Prostate gland (tissue), 2 donors: ENCODE measurements at regions not wholly inside any gene's neighbourhood (a gene's known extent, or its start where the extent isn't known, plus 50 kb on each side); places are given as distances from the start of the nearest gene placed in this dataset.
"Not testable (repeated sequence)": the region's sequence is repeated elsewhere in the genome, so short reads cannot be mapped to it uniquely, and the experiment has no call there.

Experiments
- DNase-seq: peaks from one replicate; pipeline ENCODE4 v3.0.0-alpha.2; 2019; ENCODE audit warnings: low spot score
- H3K27ac ChIP-seq, 2 donors: fragments of 200-600 bp; sonication (generic); 2 replicates each; pipeline ENCODE4 v1.5.1; 2017 to 2019
- H3K27me3 ChIP-seq: fragments of 200-600 bp; sonication (generic); replicated peaks from 2 replicates; pipeline ENCODE4 v1.5.1; 2019; ENCODE audit not compliant: insufficient read depth
- H3K36me3 ChIP-seq, 2 donors: fragments of 200-600 bp; sonication (generic); 1 replicate in 1 of 2; 2 replicates in 1 of 2; pipeline versions ENCODE4 v1.5.1 to v1.8.1; 2017 to 2019
- H3K4me1 ChIP-seq: fragments of 200-600 bp; sonication (generic); replicated peaks from 2 replicates; pipeline ENCODE4 v1.5.1; 2019
- H3K4me3 ChIP-seq, 2 donors: fragments of 200-600 bp; sonication (generic); 2 replicates each; pipeline ENCODE4 v1.5.1; 2017 to 2019
- H3K9me3 ChIP-seq: fragments of 200-600 bp; sonication (generic); 2 replicates; pipeline ENCODE4 v1.5.1; 2017
- CTCF ChIP-seq, 4 experiments: fragments of 200-600 bp in 2 of 4; fragments of 450-650 bp in 2 of 4; sonication (generic) in 2 of 4; IDR thresholded peaks; 1 replicate in 3 of 4; 2 replicates in 1 of 4; pipeline ENCODE4 v1.5.1; 2016 to 2019; ENCODE audit warnings: antibody characterized with exemption in 4 of 4, mild to moderate bottlenecking in 2 of 4, moderate library complexity in 2 of 4
- POLR2A ChIP-seq: fragments of 450-650 bp; IDR thresholded peaks from one replicate; pipeline ENCODE4 v1.6.1; 2016; ENCODE audit warnings: antibody characterized with exemption, mild to moderate bottlenecking
- POLR2AphosphoS5 ChIP-seq: sonication (generic); formaldehyde crosslinking; IDR thresholded peaks from one replicate; pipeline ENCODE4 v1.6.1; 2017; ENCODE audit warnings: antibody characterized with exemption
- WGBS: methylation state at CpG from one replicate; pipeline ENCODE4 v1.1.5; 2018; 5-methylcytosine and 5-hydroxymethylcytosine counted together
- intact Hi-C: fragments of 100-400 bp; cut with DNase I; formaldehyde crosslinking; loops from one replicate; pipeline ENCODE4 v1.14.2; 2022

- H3K4me1 ChIP-seq: no peaks in the 10 kb centered on the region
- DNase-seq: no peak
- H3K9me3 ChIP-seq: no peaks in the 10 kb centered on the region
- no peaks in the 10 kb centered on the region for H3K27me3 ChIP-seq
- WGBS: 92% methylated on average over 2 of the region's 2 CpGs
- TF ChIP-seq POLR2AphosphoS5: no peak
- no peak for TF ChIP-seq CTCF (IDR thresholded peaks at IDR 0.05)
- no peak for TF ChIP-seq POLR2A
- no peak overlapping the region for H3K27ac ChIP-seq
- intact Hi-C loops: no loop called here
- no peaks in the 10 kb centered on the region for H3K36me3 ChIP-seq
- no peak overlapping the region for H3K4me3 ChIP-seq
These were observed 220.4 kb downstream of the DEPDC1B start for GRCh38 chr5:60479542-60479941.

DNA sequence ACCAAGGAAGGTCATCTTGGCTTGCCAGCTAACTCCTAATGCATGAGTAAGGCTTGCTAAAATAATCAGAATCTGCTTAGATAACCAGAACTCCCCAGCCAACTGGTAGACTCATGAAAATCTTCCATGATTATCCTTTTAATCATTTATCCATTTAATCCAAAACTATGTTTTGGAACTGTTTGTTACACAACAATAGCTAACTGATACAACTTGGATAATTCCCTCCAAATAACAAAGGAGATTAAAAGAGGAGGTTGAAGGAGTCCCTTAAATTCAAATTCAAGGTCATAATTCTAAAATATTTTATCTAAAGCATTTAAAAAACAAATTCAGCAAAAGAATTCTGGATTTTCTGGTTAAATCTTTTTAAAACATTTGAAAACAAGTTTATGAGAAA is 222.1 kb downstream of the DEPDC1B start:
- H3K9me3 ChIP-seq: no peaks in the 10 kb centered on the region
- H3K4me1 ChIP-seq: no peaks in the 10 kb centered on the region
- no peak overlapping the region for H3K4me3 ChIP-seq
- no peak for TF ChIP-seq POLR2AphosphoS5
- TF ChIP-seq CTCF (IDR thresholded peaks at IDR 0.05): no peak
- TF ChIP-seq POLR2A: no peak
- DNase-seq: no peak
- no peaks in the 10 kb centered on the region for H3K27me3 ChIP-seq
- no peaks in the 10 kb centered on the region for H3K36me3 ChIP-seq
- H3K27ac ChIP-seq: no peak overlapping the region
- intact Hi-C loops: no loop called here

- DNase-seq: no peak
- Histone ChIP-seq H3K4me1 (no peaks in the 10 kb centered on the region), H3K36me3 (no peaks in the 10 kb centered on the region), H3K4me3 (no peak overlapping the region), H3K27ac (no peak overlapping the region), H3K27me3 (no peaks in the 10 kb centered on the region), H3K9me3 (no peaks in the 10 kb centered on the region)
- TF ChIP-seq POLR2A (no peak), CTCF (IDR thresholded peaks at IDR 0.05) (no peak), POLR2AphosphoS5 (no peak)
- 67% methylated on average over 3 of the region's 3 CpGs for WGBS
- intact Hi-C loops: no loop called here
These were observed 226.3 kb downstream of the DEPDC1B start for GRCh38 chr5:60473654-60474053.

DNA sequence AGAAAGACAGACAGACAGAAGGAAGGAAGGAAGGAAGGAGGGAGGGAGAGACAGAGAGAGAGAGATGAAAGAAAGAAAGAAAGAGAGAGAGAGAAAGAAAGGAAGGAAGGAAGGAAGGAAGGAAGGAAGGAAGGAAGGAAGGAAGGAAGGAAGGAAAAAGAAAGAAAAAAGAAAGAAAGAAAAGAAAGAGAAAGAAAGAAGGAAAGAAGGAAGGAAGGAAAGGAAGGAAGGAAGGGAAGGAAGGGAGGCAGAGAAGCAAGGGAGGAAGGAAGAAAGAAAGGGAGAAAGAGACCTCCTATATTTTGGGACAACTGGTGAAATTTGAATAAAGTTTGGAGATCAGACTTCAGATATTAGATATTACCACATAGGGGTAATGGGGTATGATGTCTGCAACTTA is 226.9 kb downstream of the DEPDC1B start:
- H3K4me3 ChIP-seq, H3K27me3 ChIP-seq, H3K9me3 ChIP-seq, H3K4me1 ChIP-seq, DNase-seq, H3K36me3 ChIP-seq, H3K27ac ChIP-seq, intact Hi-C loops: not testable (repeated sequence)

- H3K27me3 ChIP-seq: no peaks in the 10 kb centered on the region
- DNase-seq: no peak
These were observed 229.1 kb downstream of the DEPDC1B start for GRCh38 chr5:60470881-60471280.

More at GRCh38 chr5:60470881-60471280, 229.1 kb downstream of the DEPDC1B start:
- no peak overlapping the region for H3K4me3 ChIP-seq
- H3K27ac ChIP-seq: no peak overlapping the region
- TF ChIP-seq CTCF (IDR thresholded peaks at IDR 0.05) (no peak), POLR2AphosphoS5 (no peak), POLR2A (no peak)
- H3K36me3 ChIP-seq: no peaks in the 10 kb centered on the region
- intact Hi-C loops: no loop called here
- H3K4me1 ChIP-seq: no peaks in the 10 kb centered on the region
- H3K9me3 ChIP-seq: no peaks in the 10 kb centered on the region
